GM18909 (cell line): ENCODE measurements at regions not wholly inside any gene's neighbourhood (a gene's known extent, or its start where the extent isn't known, plus 50 kb on each side); places are given as distances from the start of the nearest gene placed in this dataset.

Source experiments
- ATAC-seq: cut with Tn5 transposase; IDR thresholded peaks from one replicate; pipeline ENCODE4 v1.9.1; 2021; ENCODE audit warnings: mild to moderate bottlenecking; ENCODE audit not compliant: unreplicated experiment, poor library complexity

DNA sequence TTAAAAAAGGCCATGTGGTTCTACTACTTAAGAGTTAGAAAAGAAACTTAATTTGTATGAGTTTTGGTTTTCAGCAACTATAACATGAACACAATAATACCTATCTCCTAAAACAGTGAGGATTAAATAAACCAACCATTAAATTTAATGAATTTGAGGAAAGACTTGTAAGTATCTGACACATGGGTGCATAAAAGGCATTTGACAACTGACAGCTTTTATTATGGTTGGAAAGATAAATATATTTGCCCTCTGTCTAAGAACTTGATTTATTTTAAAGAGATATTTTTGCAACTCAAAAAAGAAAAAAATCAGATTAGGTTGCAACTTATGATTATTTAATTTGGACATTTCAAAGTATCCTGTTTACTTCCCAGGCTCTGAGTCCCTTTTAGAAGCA lies 217.9 kb upstream of the EEA1 start:
- no peak for ATAC-seq

DNA sequence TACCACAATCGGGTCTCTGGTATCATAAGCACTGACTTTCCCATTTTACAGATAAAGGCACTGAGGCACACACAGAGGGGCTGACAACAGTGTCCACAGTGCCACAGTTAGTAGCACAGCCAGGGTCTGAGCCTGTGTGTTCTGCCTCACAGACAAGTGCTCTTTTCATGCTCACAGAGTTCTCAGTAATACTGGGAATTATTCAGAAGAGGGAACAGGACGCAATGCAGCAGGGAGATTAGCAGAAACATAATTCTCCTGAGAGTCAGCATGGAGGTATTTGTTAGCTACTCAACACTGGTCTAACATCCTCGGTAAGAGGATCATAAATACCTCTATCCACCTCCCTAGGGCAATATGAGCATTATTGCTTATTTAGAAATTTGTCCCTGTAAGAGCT lies 219.3 kb upstream of the EEA1 start:
- ATAC-seq: no peak

DNA sequence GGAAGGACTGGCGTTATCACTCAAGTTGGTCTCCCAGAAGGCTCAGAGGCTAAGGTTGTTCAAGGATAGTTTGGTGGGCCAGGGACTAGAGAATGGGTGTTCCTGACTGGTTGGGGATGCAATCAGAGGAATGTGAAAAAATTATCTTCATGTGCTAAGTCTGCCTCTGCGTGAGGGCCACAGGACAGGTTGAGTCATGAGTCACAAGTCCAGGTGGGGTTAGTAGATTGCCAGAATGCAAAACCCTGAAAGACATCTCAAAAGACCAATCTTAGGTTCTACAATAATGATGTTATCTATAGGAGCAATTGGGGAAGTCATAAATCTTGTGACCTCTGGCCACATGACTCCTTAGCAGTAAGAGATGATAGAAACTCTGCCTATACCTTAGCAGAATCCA lies 220.1 kb upstream of the EEA1 start:
- no peak for ATAC-seq

DNA sequence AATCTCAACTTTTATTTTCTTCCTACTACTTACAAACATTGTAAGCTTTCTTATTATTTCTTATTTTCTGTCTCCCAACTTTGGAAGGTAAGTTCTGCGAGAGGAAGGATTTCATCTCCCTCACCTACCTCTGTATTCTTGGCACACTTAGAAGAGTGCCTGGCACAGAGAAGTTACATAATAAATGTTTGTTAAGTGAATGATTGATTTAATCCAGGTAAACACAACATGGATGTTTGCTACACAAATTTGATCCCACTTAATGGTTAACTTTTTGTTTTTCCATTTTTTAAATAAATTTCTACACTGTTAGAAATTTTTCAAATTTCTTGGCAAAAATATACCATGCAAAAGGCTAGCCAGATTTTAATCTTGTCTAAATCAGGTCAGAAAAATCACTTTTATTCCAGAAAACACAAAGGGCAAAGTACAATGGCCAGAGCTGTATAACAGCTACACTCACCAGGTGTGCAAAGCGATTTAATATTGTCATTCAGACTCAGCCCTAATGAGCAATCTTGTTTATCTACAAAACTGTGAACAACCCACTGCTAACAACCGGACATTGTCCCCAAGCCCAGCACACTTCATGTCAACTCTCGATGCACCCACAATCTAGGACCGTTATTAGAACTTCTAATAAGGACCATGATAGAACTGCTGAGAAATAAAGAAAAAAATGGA lies 222.1 kb upstream of the EEA1 start:
- ATAC-seq: no peak

DNA sequence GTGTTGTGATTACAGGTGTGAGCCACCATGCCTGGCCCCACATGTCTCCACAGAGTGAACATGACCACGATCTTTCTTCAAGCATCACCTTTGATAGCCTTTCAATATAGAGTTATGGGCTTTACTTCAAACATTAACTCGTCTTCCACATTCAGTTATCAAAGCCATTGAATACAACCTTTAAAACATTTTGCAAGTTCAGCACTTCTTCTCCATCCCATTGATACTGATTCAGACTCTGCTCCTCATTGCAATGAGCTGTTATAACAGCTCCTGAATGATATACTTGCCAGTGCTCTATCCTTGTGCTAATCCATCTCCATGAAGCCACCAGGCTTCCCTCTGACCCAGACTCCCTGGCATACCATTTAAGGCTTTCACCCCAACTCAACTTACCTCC lies 223.5 kb upstream of the EEA1 start:
- no peak for ATAC-seq

DNA sequence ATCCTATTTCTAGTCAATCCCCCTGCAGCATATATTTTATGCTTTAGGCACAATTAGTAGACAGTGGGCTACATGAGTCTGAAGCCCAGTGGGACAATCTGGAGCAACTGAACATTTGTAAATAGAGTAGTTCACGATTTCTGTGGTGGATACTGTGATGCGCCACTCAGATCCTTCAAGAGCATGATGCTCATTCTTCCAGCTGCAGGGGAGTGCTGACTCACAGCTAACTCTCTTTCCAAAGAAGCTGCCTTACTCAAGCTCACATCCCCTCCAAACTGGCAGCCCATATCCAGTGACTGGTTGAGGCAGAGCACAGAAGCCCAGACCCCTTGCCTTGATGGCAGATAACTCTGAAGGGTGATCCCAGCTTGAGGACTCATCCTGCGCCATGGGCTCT lies 224.2 kb upstream of the EEA1 start:
- no peak for ATAC-seq

DNA sequence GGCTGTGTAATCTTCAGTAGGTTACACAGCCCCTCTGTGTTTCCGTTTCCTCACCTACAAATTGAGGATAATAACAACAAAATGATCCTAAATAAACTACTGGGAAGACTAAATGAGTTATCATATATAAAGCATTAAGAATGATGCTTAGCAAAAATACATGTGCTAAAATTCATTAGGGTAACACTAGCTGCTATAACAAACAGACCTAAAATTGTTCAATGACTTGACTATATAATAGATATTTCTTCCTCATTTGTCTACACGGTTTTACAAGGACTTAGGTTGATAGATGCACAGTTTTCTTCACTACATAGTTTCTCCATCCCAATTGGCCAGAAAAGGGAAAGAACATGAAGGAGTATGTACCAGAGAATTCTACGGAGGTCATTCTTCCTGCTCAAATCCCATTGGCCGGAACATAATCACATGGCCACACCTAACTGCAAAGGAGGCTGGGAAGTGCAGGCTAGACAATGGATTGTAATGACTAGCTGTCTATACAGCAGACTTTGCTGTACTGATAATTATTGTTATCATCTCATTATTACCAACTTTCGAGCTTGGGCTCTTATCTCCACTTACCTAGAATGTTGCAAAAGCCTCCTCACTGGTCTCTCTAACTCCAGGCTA lies 223.5 kb upstream of the NUDT4 start:
- no peak for ATAC-seq

DNA sequence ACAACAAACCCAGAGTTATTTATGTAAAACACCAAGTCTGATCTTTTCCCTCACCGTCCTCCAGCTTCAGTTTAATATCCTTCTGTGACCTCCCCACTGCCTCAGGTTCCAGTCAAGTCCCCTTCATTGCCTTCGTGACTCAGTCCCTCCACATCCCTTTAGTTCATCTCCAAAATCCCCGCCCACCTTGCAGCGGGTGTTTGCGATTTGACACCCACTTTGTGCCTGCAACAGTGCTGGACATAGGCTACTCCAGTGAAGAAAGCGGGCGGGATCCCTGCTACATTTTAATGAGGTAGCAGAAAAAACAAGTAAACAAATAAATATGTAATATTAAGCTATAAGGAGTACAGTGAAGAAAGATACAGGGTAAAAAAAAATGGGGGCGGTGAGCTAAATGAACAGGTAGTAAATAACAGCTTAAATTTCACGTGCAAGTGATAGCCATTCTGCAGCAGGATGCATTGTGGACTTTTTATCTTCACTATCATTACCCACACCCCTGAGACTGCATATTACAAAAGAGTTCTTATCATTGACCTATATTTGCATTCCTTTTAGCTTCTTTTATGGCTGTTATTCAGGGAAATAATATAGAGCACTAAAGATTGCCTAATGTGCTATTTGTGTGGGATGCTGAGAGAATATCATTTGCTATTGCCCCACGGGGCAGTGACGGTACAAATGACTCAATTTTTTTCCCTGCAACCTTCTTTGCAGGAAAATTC lies 222.8 kb upstream of the NUDT4 start:
- no peak for ATAC-seq

DNA sequence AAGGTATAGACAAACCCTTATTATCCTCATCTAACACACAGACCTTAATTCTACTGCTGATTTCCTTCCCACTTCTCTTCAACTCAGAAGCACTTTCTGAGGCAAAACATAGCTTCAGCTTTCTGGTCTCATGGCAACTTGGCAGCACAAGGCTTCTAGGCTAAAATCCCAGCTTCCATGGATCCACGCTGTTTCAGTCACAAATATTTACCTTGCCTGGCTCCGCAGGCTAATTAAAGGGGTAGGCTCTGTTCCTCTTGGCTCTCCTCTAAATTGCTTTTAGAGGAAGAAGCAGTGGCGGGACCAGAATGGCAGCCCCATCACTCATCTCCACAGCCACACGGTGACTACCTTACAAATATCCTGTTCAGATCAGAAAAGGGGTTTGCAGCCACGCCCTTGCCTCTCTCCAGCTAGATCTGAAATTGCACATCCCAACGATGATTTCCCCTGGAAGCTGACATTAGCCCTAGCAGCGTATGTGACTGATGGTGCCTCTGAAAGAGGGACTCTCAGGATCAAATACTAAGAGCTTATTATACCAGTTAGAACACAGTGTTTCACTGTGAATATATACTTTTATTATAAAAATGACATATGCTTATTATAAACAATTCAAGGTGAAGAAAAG lies 221.5 kb upstream of the NUDT4 start:
- no peak for ATAC-seq

DNA sequence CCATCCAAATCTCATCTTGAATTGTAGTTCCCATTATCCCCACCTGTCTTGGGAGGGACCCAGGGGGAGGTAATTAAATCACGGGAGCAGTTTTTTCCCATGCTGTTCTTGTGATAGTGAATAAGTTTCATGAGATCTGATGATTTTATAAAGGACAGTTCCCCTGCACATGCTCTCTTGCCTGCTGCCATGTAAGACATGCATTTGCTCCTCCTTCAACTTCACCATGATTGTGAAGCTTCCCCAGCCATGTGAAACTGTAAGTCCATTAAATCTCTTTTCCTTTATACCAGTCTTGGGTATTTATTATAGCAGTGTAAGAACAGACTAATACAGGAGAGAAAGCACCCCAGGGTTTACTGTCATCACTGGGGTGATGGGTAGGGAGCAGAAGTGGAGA lies 220.4 kb upstream of the NUDT4 start:
- ATAC-seq: no peak

DNA sequence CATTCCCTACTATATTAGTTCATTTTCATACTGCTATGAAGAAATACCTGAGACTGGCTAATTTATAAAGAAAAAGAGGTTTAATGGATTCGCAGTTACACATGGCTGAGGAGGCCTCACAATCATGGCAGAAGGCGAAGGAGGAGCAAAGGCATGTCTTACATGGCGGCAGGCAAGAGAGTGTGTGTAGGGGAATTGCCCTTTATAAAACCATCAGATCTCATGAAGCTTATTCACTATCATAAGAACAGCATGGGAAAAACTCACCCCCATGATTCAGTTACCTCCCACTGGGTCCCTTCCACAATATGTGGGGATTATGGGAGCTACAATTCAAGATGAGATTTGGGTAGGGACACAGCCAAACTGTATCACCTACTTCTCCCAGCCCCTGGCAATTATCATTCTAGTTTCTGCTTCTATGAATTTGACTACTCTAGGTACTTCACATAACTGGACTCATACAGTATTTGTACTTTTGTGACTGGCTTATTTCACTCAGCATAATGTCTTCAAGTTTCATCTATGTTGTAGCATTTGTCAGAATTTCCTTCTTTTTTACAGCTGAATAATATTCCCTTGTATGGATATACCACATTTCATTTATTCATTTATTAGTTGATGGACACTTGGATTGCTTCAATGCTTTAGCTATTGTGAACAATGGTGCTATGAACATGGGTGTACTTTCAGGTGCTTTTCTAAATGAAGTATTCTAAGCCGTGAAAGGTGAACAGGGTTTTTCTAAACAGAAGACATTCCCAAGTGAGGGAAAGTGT lies 219.5 kb upstream of the NUDT4 start:
- ATAC-seq: no peak

DNA sequence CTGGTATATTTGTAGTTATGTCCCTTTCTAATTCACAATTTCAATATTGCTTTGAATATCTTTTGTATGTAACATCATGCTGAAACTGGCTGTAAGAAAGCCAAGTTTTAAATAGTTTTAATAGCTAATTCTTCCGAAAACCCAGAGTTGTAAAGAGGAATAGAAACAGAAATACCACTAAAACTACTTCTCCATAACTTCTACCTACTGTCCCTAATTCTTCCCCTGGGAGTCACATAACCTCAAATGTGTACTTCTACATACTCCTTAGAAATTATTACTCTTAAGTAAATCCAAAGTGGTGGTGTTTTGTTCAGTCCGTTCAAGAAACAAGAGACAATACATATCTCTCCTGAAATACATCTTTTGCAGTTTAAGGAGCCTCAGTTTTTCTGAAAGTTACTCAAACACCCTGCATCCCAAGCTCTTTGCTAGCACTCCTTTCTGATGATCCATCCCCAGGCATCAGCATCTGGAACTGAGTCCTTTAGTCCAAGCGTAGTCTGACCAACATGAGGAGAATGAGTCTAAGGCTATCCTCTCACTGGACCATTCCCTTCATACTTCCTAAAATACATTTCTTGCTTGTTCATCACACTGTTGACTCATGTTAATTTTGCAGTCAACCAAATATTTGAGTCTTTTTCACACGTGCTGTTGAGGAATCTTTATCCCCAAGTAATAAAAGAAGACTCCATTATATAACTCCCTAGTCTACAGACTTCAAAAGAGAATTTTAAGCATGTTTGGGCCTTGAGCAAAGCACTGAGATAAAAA lies 214.3 kb upstream of the NUDT4 start:
- no peak for ATAC-seq

DNA sequence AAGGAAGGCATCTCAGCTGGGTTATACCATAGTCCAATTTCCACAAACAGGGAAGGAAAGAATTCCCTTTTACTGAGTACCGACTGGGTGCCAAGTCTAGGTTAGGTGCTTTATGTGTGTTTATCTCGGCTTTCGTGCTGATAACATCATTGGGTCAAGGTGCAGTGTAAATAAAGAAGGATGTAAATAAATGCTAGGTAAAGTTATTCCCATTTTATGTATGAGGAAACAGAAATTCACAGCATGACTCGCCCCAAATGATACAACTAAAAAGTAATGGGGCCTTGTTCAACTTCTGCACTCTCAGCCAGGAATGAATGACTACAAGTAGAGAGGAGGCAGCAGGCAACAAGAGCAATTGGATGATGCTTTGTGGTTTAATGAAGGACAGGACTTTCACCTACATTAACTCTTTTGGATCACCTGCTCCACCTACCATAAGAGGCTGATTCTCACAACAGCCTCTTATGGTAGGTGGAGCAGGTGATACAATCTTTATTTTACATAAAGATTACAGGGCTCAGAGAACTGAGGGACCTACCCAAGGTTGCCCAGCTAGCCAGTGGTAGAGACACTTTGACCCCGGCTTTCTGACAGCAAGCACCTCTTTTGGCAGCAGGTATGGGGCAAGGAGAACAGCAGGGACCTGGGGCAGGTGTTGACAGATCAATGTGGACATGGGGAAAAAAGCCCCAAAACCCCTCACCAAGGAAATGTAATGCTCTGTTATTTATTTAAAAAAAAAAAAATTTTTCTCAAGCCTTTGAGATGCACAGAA lies 213.4 kb upstream of the NUDT4 start:
- ATAC-seq: no peak

DNA sequence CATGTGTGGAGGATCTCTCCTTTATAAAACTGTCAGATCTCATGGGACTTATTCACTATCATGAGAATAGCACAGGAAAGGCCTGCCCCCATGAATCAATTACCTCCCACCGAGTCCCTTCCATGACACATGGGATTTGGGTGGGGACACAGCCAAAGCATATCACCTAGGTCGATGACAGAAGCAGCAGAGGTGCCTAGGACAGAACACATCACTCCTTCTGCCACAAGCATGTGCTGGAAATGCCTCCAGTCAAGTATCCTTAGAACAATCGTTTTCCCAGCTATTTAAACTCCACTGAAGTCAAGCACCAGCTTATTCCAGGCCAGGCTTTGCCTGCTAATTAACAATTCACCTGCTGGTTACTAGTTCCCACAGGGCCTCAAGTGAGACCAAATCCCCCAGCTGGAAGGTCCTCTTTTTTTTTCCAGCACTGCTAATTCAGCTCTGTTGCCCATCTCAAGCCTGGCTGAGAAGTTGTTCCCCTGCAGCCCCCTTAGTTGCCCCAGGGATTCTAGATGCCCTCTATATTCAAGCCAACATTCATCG lies 212.3 kb upstream of the NUDT4 start:
- no peak for ATAC-seq

DNA sequence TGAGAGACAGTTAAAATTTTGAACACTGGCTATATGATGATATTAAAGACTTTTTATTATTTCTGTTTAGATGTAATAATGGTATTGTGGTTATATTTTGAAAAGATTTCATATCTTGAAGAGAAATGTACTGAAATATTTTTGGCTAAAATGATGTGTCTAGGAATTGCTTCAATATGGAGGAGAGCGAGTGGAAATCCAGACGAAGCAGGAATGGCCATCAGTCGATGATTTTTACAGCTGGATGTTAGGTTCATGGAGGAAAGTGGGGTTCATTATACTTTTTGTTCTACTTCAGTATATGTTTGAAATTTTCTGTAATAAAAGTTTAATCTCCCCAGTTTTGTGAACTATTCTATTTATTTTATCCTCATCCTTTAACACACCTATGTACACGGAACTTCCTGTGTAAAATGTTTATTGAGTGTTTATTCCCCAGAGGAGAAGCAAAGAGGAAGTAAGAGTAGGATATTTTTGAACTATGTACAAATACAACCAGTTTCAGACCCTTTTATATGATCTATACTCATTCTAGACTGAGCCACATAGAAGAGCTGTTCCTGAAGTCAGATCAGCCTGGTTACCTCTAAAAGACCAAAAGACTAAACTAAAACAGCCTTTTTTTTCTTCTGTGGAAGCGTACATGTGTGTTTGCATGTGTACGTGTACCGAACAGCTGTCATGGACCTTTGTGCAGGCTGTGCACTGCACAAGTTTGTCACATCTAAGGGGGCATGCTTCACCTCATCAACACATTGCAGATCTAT lies 211.0 kb upstream of the NUDT4 start:
- ATAC-seq: peak; percentile 82

DNA sequence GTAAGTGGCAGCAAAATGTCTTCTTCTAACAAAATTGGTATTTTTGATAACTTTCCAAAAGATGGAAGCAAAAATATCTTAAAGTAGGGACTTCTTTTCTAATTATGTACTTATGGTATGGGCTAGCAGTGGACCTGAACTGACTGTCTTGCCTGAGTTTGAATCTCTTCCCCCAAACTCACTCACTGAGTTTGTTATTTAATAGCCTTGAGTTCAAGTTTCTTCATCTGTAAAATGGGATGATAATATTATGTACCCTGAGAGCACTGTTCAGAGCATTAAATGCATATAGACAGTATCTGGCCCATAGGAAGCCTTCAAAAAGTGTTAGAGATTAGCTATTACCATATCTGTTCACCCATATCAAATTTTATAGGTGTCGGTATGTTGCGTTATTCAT lies 210.4 kb upstream of the NUDT4 start:
- peak; percentile 24 for ATAC-seq

DNA sequence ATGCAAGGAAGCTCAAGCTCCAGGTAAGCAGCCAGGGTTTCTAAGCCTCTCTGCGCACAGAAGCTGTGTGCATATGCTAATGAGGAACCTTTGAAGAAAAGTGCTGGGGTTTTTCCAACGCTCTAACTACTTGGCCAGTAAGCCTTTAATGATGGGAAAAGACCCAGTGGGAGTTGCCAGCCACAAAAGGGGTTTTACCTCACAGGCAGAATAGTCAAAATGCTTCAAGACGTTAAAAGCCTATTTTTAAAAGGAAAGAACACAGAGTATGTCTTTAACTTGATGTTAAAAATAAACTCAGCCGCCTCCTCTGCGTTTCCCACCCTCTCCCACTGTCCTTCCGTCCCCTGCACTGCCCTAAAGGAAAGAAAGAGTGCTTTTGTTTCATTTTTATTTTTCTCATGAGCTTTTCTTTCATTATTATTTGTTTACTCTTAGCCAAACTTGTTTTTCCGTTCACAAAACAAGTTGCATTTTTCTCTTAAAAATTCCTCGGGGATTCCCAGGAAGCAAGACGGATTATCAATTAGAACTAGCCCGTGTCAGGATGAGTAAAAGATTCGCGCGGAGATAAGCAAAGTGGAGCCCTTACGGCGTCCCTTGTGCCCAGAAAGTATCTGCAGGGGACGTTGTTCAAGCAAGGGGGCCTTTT lies 209.8 kb upstream of the NUDT4 start:
- peak; percentile 66 for ATAC-seq

DNA sequence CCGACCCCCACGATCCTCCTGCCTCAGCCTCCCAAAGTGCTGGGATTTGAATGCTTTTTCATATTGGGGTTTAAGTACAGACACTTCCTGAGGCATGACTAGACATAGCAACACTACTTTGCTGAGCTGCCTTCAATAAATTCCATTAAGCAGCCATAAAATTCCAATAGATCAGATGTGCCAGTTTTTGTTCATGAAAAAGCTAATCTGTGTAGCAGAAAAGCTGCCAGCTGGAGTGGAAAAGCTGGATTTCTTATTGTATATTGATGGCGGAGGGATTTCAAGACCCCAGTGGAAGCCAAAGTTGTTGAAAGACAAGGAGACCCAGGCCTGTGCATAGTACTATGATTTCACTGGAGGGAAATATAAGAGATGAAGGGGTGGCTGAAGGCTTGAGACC lies 209.0 kb upstream of the NUDT4 start:
- no peak for ATAC-seq
